CD4-positive, alpha-beta T cell treated with Interleukin-10 for 1 hour (primary cell): ENCODE measurements at regions not wholly inside any gene's neighbourhood (a gene's known extent, or its start where the extent isn't known, plus 50 kb on each side); places are given as distances from the start of the nearest gene placed in this dataset.
"Not testable (repeated sequence)": the region's sequence is repeated elsewhere in the genome, so short reads cannot be mapped to it uniquely, and the experiment has no call there.

Source experiments
- DNase-seq: peaks from one replicate; pipeline ENCODE4 v3.0.0-alpha.2; 2020

DNA sequence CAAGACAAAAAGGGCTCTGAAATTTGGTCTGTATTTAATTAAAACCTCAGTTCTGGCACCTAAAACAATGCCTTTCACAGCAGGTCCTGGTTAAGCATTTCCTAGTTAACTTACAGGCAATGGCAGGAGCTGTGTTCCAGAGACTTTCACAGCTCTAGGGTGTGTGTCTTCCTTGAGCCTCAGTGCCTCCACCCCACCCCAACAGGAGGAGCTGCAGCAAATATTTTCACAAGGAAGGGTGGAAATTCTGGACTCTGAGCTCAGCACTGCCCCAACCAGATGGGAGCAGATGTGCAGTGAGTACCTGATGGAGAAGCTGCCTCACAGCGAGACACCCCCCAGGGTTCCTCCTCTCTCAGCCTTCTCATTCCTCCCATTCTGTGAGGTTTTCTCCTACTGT is 106.3 kb upstream of the SPATA12 start:
- DNase-seq: no peak

DNA sequence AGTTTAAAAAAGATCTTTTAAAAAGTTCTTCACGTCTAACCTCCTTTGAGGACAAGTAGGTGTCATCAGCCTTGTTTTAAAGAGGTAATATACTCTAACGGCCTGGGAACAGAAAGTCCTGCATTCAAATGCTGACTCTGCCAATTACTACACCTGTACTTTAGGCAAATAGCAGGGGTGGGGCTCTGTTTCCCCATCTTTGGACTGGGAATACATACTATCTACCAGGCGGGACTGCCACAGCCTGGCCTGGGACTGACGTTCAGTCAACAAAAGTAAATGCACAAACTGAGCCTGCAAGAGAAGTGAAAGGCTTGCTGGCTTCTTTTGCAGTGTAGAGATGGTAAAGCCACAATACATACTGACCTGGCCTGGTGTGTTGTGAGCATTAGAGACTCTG is 107.6 kb upstream of the SPATA12 start:
- DNase-seq: no peak

DNA sequence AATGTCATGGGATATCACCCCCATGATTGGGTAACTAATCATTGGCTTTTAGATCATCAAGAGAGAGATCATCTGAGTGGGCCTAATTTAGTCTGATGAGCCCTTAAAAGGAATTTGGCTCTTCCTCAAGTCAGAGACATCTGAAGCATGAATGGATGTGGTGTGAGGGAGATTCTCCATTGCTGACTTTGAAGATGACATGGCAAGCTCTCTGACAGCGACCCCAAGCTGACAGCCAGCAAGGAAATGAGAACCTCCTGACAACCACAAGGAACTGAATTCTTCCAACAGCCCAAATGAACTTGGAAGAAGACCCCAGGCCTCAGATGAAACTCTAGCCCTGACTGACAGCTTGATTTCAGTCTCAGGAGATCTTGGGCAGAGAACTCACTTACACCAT is 108.4 kb upstream of the SPATA12 start:
- no peak for DNase-seq

DNA sequence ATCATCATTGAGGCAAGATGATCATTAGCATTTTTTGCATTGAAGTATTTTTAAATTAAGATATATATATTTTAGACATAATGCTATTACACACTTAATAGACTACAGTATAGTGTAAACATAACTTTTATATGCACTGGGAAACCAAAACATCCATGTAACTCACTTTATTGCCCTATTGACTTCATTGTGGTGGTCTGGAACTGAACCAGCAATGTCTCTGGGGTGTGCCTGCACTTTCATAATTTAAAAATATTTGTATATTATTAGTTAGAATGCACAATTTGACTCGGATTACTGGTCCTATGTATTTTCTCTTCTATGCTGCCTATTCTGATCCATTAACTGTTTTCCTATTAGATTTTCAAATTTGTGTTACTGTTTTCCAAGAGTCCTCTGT is 109.1 kb upstream of the SPATA12 start:
- DNase-seq: no peak

DNA sequence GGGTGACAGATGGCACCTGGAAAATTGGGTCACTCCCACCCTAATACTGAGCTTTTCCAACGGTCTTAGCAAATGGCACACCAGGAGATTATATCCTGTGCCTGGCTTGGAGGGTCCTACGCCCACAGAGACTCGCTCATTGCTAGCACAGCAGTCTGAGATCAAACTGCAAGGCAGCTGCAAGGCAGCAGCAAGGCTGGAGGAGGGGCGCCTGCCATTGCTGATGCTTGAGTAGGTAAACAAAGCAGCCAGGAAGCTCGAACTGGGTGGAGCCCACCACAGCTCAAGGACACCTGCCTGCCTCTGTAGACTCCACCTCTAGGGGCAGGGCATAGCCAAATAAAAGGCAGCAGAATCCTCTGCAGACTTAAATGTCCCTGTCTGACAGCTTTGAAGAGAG is 115.1 kb upstream of the SPATA12 start:
- not testable (repeated sequence) for DNase-seq

DNA sequence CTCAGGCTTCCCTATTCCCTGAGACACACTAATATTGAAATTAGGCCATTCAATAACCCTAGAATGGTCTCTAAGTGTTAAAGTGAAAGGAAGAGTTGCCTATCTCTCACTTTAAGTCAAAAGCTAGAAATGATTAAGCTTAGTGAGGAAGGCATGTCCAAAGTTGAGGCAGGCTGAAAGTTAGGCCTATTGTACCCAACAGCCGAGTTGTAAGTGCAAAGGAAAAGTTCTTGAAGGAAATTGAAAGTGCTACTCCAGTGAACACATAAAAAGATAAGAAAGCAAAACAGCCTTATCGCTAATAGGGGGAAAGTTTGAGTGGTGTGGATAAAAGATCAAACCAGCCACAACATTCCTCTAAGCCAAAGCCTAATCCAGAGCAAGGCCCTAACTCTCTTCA is 117.9 kb upstream of the SPATA12 start:
- no peak for DNase-seq

DNA sequence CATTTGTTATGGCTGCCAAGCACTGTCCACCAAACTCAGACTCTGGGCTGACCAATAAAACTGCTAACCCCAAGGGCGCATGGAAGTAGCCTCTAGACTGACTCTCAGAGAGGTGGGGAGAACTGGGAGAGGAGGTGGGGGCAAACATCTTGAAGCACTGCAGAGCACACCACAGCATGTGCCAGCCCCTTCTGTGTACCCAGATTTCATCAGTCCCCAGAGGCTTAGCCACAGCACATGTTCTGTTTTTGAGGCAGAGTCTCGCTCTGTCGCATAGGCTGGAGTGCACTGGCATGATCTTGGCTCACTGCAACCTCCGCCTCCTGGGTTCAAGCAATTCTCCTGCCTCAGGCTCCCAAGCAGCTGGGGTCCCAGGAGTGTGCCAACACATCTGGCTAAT is 119.5 kb upstream of the SPATA12 start:
- no peak for DNase-seq

DNA sequence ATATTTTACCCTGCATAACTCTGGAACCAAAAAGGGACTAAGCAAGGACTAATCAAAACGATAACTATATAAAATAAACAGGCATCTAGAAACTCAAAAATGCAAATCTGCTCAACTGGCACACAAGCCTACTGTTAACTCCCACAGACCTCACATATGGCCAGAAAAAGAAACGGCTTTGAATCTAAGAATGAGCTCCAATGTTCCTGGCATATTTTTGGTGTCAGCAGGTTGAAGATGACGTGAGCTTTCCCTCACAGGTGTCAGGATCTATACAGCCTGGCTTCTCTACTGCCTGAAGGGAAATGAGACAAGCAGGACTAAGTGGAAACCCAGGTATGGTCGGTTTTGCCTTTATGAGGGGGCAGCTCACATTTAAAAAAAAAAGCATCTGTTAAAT is 120.1 kb upstream of the SPATA12 start:
- no peak for DNase-seq

DNA sequence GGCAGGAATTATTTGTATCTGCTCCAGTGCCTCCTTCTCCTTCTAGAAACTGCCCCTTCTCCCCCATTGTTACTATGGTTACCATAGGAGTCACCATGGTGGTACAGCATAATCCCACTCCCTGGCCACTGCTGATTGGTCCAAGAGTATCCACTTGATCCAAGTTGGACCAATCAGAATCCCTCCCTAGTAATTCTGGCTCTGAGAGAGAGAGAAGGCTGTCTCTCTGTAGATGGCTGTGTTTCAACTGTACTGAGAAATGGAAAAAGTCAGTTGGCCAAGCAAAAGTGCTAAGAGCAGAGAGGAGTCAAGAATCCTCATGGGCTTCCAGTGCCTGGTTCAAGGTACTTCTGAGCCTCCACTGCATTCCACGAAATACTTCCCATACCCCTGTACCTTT is 120.6 kb upstream of the SPATA12 start:
- DNase-seq: no peak

DNA sequence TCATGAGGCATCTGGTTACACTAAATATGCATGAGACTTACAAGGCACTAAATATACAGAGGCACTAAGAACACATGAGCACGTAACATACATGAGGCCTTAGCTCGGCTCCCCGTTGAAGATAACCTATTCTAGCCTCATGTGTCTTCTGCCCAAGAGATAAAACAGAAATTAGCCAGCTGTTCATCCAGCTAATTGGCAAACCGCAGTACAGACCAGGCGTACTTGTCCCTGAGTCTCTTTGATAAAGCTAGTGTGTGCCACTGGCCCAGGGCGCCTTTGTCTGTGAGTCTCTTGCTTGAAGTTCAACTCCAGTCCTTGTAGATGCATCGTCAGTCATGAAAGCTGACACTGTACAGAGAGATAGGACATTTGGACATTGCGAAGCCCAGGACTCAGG is 121.9 kb upstream of the SPATA12 start:
- DNase-seq: no peak

DNA sequence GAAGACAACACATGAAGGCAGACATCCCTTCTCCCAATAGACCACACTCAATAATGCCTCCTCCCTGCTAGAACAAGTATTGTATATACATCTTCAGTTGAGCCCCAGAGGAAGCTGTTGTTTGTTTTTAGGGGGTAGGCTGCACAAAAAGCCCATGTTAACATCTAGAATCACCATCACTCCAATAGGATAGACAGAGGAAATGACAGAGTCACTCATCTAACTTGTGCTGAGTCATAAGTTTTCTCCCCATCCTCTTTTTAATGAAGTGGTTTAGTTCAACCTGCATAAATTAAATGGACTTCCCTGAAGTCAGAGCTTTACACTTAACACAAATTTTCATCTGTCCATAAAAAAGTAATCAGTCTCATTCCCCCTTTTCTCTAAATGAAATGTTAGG is 122.9 kb upstream of the SPATA12 start:
- no peak for DNase-seq

DNA sequence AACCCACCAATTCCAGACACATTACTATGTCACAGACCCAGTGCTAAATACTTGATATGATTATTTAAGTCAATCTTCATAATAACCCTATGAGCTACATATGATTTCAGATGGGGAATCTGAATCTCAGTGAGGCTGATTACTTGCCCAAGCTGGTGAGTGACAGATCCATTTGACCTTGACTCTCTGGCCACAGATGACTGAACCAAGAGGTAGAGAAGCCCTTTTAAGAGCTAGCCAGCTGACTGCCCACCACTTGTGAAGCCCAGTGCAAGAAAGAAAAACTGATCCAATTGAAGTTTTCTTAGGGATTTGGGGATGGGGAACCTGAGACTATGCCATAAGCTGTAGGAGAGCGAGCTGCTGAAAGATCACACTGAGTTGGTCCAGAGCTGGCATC is 124.7 kb upstream of the SPATA12 start:
- DNase-seq: no peak

DNA sequence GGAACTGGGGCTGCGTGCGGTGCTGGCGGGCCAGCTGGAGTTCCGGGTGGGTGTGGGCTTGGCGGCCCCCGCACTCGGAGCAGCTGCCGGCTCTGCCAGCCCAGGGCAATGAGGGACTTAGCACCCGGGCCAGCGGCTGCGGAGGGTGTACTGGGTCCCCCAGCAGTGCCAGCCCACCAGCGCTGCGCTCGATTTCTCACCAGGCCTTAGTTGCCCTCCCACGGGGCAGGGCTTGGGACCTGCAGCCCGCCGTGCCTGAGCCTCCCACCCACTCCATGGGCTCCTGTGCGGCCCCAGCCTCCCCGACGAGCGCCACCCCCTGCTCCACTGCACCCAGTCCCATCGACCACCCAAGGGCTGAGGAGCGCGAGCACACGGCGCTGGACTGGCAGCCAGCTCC is 126.0 kb upstream of the SPATA12 start:
- DNase-seq: not testable (repeated sequence)

DNA sequence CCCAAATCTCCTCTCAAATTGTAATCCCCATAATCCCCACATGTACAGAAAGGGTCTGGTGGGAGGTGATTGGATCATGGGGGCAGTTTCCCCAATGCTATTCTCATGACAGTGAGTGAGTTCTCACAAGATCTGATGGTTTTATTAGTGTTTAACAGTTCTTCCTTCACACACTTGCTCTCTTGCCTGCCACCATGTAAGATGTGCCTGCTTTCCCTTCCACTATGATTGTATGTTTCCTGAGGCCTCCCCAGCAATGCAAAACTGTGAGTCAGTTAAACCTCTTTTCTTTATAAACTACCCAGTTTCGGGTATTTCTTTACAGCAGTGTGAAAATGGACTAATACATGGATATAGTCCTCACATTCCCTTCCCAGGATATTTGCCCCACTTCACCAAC is 126.7 kb upstream of the SPATA12 start:
- no peak for DNase-seq

DNA sequence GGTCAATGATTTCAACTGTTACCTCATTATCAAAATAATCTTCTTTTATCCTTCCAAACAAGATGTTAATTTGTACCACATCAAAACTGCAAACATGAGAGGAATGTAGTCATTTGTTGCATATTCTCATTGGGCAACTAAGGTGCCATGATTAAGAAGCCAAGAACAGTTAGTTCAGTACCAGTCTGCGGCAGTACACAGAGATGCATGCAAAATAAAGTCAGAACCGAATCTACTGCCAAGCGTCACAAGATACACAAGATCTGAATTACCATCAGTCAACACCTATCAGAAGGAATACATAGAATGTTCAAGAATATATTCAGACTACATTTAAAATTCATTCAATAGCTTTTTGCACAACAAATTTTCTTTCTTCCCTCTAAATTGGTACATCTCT is 127.6 kb upstream of the SPATA12 start:
- no peak for DNase-seq

DNA sequence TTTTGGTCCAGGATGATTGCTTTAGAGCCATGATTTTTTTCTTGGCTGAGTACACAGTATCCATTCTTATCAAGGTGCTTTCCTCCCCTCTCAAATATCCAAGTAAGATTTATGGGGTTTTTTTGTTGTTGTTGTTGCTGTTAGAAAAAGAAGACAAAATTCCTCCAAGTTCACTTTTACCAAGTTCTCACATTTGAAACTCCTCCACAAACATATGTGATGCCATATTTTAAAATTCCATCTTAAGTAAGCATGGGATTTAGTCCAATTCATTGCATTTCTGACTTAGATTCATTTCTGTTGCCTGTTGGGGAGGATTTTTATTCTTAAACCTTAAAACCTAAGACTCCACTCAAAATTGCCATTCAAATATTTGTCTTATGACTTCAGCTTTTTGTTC is 128.6 kb upstream of the SPATA12 start:
- no peak for DNase-seq

DNA sequence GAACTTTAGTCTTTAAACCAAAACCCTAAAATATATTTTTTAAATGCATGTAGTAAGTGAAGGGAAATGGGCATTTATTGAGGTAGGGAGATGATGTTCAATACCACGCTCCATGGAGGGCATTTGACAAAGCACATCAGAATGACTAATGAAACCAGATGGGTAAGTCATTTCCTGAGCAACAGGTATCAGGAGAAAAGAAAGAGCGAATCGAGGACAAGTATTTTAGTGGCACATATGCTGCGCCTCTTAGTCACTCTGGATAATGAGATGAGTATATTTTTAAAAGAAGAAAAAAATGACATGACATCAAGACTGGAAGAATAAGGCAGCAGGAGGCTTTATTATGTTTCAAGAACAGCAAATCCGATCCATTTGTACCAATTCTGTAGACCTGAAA is 129.0 kb upstream of the ARHGEF3 start:
- no peak for DNase-seq

DNA sequence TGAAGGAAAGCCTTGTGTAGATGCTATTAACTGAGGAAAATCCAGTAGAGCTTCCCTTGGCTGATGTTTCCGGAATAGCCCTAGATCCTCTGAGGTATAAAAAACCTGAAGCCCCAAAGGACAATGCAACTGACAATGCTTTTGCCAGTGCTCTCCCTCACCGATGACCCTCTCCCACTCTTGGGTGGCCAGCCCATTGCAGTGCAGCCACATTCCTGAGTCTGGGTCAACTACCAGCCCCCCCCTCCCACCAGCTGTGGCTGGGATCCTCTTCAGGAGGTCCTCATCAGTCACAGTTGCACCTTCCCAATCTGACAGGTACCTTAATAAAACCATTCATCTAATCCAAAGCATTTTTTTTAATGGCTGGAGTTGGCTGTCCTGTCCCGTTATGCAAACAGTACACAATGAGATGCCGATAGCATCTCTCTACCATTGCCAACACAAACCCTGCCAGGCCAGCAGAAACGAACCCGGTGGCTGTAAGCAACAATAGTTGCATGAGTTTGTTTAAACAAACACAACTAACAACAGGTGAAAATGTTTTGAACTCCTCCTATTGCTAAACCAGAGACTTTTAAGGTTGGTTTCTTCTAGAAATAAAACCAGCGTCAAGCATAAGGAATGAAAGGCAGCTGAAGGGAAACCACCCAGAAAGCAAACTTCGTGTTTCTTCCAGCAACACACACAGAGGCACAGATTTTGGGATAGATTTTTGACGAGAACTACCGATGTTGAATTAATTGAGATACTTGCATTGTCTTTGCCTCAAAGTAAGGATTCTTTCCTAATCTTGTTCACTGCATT is 128.3 kb upstream of the ARHGEF3 start:
- DNase-seq: no peak

DNA sequence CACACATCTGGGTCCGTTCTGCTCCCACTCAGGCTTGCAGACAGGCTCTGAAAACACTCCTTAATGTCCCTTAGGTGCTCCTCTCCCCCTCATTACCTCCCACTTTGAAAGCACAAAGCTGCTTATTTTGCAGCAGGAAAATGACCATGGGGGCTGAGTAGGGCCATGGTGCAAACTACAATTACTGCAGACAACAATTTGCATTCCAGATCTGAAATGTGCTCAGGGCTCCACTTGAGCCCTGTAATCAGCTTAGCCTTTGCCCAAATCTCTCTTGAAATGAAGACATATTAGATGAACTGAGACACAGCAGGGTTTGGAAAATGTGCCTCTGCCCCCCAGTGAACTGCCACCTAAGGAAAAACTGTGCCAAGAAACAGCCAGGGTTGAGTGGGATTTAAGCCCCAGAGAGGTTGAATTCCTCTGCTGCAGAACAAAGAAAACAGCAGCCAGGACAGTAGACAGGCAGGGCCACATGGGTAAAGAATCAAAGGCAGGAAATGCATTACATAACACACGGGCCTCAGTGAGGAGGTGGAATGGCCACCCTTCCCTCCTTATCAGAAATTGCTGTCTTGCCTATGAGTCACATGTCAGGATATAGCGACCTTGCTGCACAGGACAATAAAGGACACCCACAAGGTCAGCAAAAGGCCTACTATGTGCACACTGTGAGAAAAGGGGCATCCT is 126.8 kb upstream of the ARHGEF3 start:
- DNase-seq: peak; percentile 62

DNA sequence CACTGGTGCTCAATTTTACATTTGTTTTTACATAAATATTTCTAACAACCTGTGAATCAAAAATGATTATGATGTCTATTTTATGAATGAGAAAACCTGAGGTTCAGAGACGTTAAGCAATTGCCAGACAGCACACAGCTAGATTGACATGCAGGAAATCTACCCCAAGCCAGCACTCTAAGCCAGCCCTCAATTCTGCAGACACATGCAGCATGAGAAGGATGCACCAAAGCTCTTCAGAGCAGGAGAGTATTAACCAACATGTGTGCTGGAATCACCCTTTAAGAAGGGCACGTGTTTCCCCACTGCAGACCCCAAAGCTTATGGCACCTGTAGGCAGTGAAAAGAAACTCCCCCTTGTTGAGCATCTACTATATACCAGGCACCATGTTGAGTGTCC is 126.1 kb upstream of the ARHGEF3 start:
- no peak for DNase-seq

DNA sequence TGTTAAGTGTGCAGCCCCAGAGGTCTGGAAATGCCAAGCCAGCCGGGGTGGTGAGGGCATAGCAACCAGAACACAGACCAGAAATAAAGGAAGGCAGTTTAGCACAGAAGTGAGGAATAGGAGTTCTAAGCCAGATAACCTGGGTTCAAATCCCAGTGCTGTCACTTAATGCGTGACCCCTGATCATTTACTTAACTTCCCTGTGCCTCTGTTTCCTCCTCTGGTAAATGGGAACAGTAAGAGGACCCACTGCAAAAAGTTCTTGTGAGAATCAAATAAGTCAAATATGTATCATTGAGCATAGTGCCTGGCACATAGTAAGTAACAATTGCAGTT is 125.2 kb upstream of the ARHGEF3 start:
- no peak for DNase-seq

DNA sequence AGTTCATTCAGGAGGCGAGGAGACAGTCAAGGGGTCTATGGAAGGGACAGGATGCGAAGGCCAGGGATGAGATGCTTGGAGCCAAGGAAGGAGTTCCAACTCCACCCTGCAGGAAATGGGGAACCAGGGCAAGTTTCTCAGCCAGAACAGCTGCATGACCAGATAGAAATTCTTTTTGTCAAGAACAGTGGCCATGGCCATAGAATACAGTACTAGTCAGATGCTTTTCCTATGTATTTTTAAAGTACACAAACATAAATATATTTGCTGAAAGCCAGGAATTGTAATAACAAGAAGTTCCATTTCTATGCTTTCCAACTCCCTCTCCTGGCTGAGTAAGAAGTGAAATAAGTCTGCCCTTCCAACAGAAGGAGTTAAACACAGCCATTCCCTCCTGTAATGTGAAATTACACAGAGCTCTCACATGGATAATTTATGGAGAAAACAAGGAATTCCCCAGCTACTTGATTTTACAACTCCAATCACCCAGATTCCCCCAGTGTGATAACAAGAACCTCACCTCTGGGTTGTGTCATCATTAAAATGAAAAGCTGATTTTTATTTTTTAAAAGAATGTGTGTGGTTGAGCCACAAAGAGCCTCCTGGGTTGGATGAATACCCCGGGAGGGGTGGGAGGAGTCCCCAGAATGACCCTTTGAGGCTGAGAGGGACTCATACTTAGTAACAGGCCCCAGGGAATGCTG is 124.6 kb upstream of the ARHGEF3 start:
- no peak for DNase-seq

DNA sequence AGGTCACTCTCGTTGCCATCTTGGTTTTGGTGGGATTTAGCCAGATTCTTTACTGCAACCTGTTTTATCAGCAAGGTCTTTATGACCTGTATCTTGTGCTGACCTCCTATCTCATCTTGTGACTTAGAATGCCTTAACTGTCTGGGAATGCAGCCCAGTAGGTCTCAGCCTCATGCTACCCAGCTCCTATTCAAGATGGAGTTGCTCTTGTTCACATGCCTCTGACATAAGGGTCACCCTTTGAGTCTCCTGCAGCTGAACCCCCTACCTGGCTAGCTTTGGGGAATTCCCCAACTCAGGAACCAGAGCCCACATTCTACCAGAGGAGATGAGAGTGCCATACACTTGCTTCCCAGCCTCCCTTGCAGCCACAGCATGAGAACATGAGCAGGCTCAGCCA is 123.0 kb upstream of the ARHGEF3 start:
- DNase-seq: not testable (repeated sequence)

DNA sequence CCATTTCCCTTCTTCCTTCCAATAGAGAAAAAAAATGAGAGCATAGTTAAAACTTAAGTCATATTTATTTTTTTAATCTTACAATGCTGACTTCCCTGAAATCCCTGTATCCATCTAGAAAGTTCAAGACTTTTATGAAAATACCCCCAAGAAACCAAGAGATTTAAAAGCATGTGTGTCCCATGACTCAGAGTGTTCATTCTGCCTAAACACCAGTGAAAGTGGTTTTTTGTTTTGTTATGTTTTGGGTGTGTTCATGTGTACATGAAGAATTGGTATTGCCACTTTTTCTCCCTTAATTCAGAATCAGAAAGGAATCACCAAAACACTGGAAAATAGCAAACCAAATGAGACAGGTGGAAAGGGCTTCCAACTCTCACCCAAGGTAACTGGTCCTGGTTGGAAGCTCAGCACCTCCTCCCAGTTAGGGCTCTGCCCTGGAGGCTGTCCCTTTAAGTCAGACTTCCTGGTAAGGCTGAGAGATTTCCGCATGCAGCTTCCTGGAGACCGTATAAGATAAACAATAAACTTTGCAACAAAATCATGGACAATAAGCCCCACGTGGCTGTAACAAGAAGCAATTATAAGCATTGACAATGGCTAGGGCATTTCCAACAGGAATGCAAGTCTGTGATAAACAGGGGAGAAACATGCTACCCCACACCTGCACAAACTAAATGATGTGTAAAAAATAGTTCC is 121.9 kb upstream of the ARHGEF3 start:
- peak; percentile 81 for DNase-seq
